ENCODE measurements at regions not wholly inside any gene's neighbourhood (a gene's known extent, or its start where the extent isn't known, plus 50 kb on each side); places are given as distances from the start of the nearest gene placed in this dataset.

GRCh38 chr9:85244856-85245255 is 496.9 kb downstream of the AGTPBP1 start:
- DNase-seq (ENCODE audit: insufficient read length, low spot score) (no peak), FAIRE-seq (no peak)
- no peak for TF ChIP-seq POLR2A (IDR thresholded peaks at IDR 0.05; ENCODE audit: low read depth, low read length)

GRCh38 chr9:85243977-85244376 is 497.8 kb downstream of the AGTPBP1 start:
- TF ChIP-seq POLR2A (IDR thresholded peaks at IDR 0.05; ENCODE audit: low read depth, low read length), result no peak
- DNase-seq (ENCODE audit: insufficient read length, low spot score) (no peak), FAIRE-seq (no peak)

GRCh38 chr9:85237478-85237877 is 504.3 kb downstream of the AGTPBP1 start:
- DNase-seq (ENCODE audit: insufficient read length, low spot score) (no peak), FAIRE-seq (no peak)
- no peak for TF ChIP-seq POLR2A (IDR thresholded peaks at IDR 0.05; ENCODE audit: low read depth, low read length)

GRCh38 chr9:85230081-85230480 is 511.7 kb downstream of the AGTPBP1 start:
- FAIRE-seq, result no peak
- TF ChIP-seq POLR2A (IDR thresholded peaks at IDR 0.05; ENCODE audit: low read depth, low read length), result no peak
- DNase-seq (ENCODE audit: insufficient read length, low spot score), result no peak

- TF ChIP-seq POLR2A (IDR thresholded peaks at IDR 0.05; ENCODE audit: low read depth, low read length), result no peak
- DNase-seq (ENCODE audit: insufficient read length, low spot score), result no peak
- FAIRE-seq, result no peak
Observed at GRCh38 chr9:85228111-85228855, 513.5 kb downstream of the AGTPBP1 start.

- FAIRE-seq (no peak), DNase-seq (ENCODE audit: insufficient read length, low spot score) (no peak)
- TF ChIP-seq POLR2A (IDR thresholded peaks at IDR 0.05; ENCODE audit: low read depth, low read length), result no peak
Observed at GRCh38 chr9:85225180-85225579, 516.6 kb downstream of the AGTPBP1 start.

GRCh38 chr9:85224729-85225128 is 517.0 kb downstream of the AGTPBP1 start:
- peak; percentile 78 for FAIRE-seq
- DNase-seq (ENCODE audit: insufficient read length, low spot score), result peak; percentile 26
- no peak for TF ChIP-seq POLR2A (IDR thresholded peaks at IDR 0.05; ENCODE audit: low read depth, low read length)

GRCh38 chr9:85224301-85224700 is 517.5 kb downstream of the AGTPBP1 start:
- DNase-seq (ENCODE audit: insufficient read length, low spot score) (no peak), FAIRE-seq (no peak)
- TF ChIP-seq POLR2A (IDR thresholded peaks at IDR 0.05; ENCODE audit: low read depth, low read length), result no peak

- FAIRE-seq, result no peak
- no peak for TF ChIP-seq POLR2A (IDR thresholded peaks at IDR 0.05; ENCODE audit: low read depth, low read length)
- peak; percentile 16 for DNase-seq (ENCODE audit: insufficient read length, low spot score)
Observed at GRCh38 chr9:85223506-85224125, 518.1 kb downstream of the AGTPBP1 start.

- TF ChIP-seq POLR2A (IDR thresholded peaks at IDR 0.05; ENCODE audit: low read depth, low read length), result no peak
- no peak for FAIRE-seq
Observed at GRCh38 chr9:85216601-85217000, 525.2 kb downstream of the AGTPBP1 start.

GRCh38 chr9:85215961-85216360 is 525.8 kb downstream of the AGTPBP1 start:
- TF ChIP-seq POLR2A (IDR thresholded peaks at IDR 0.05; ENCODE audit: low read depth, low read length), result no peak
- FAIRE-seq, result peak; percentile 48
- DNase-seq (ENCODE audit: insufficient read length, low spot score), result no peak

More at GRCh38 chr9:85216601-85217000, 525.2 kb downstream of the AGTPBP1 start:
- DNase-seq (ENCODE audit: insufficient read length, low spot score), result no peak

GRCh38 chr9:85215416-85215815 is 526.3 kb downstream of the AGTPBP1 start:
- FAIRE-seq (no peak), DNase-seq (ENCODE audit: insufficient read length, low spot score) (no peak)
- TF ChIP-seq POLR2A (IDR thresholded peaks at IDR 0.05; ENCODE audit: low read depth, low read length), result no peak

- TF ChIP-seq POLR2A (IDR thresholded peaks at IDR 0.05; ENCODE audit: low read depth, low read length), result no peak
- DNase-seq (ENCODE audit: insufficient read length, low spot score), result no peak
- FAIRE-seq, result peak; percentile 38
Observed at GRCh38 chr9:85213650-85214607, 527.8 kb downstream of the AGTPBP1 start.

- TF ChIP-seq POLR2A (IDR thresholded peaks at IDR 0.05; ENCODE audit: low read depth, low read length), result no peak
- no peak for FAIRE-seq
Observed at GRCh38 chr9:85212887-85213286, 528.9 kb downstream of the AGTPBP1 start.

More at GRCh38 chr9:85212887-85213286, 528.9 kb downstream of the AGTPBP1 start:
- peak; percentile 19 for DNase-seq (ENCODE audit: insufficient read length, low spot score)
